ENCODE measurements at regions not wholly inside any gene's neighbourhood (a gene's known extent, or its start where the extent isn't known, plus 50 kb on each side); places are given as distances from the start of the nearest gene placed in this dataset.

GRCh38 chr3:70840106-70840870, 527.9 kb upstream of the MDFIC2 start:
- no peak for FAIRE-seq

GRCh38 chr3:70833239-70833960, 521.0 kb upstream of the MDFIC2 start:
- FAIRE-seq = no peak

GRCh38 chr3:70832834-70833205, 520.4 kb upstream of the MDFIC2 start:
- FAIRE-seq = no peak

- no peak for FAIRE-seq
Observed at GRCh38 chr3:70832089-70832833, 519.8 kb upstream of the MDFIC2 start.

- FAIRE-seq = no peak
Observed at GRCh38 chr3:70829092-70829491, 516.7 kb upstream of the MDFIC2 start.

- no peak for FAIRE-seq
Observed at GRCh38 chr3:70824773-70825172, 512.3 kb upstream of the MDFIC2 start.

GRCh38 chr3:70824078-70824477, 511.6 kb upstream of the MDFIC2 start:
- no peak for FAIRE-seq

GRCh38 chr3:70823622-70824021, 511.2 kb upstream of the MDFIC2 start:
- FAIRE-seq = no peak

GRCh38 chr3:70822669-70823068, 510.2 kb upstream of the MDFIC2 start:
- no peak for FAIRE-seq

GRCh38 chr3:70821602-70822001, 509.2 kb upstream of the MDFIC2 start:
- no peak for FAIRE-seq

GRCh38 chr3:70820397-70820796, 508.0 kb upstream of the MDFIC2 start:
- no peak for FAIRE-seq

- FAIRE-seq = no peak
Observed at GRCh38 chr3:70818145-70818544, 505.7 kb upstream of the MDFIC2 start.

- FAIRE-seq = no peak
Observed at GRCh38 chr3:70816346-70816745, 503.9 kb upstream of the MDFIC2 start.

GRCh38 chr3:70815817-70816216, 503.4 kb upstream of the MDFIC2 start:
- no peak for FAIRE-seq

GRCh38 chr3:70813311-70813710, 500.9 kb upstream of the MDFIC2 start:
- FAIRE-seq = no peak

GRCh38 chr3:70811880-70812279, 499.4 kb upstream of the MDFIC2 start:
- FAIRE-seq = no peak

- no peak for FAIRE-seq
Observed at GRCh38 chr3:70808881-70809280, 496.4 kb upstream of the MDFIC2 start.

GRCh38 chr3:70806556-70806955, 494.1 kb upstream of the MDFIC2 start:
- no peak for FAIRE-seq

GRCh38 chr3:70806021-70806420, 493.6 kb upstream of the MDFIC2 start:
- no peak for FAIRE-seq

GRCh38 chr3:70805061-70805889, 492.8 kb upstream of the MDFIC2 start:
- FAIRE-seq = no peak

- no peak for FAIRE-seq
Observed at GRCh38 chr3:70803891-70804290, 491.5 kb upstream of the MDFIC2 start.

GRCh38 chr3:70803319-70803718, 490.9 kb upstream of the MDFIC2 start:
- no peak for FAIRE-seq

GRCh38 chr3:70800951-70801350, 488.5 kb upstream of the MDFIC2 start:
- FAIRE-seq = no peak
